Activated CD4-positive, alpha-beta T cell treated with anti-CD3 and anti-CD28 coated beads, Interleukin-2, amount 50 U/mL, for 1 hour (primary cell): ENCODE measurements at regions not wholly inside any gene's neighbourhood (a gene's known extent, or its start where the extent isn't known, plus 50 kb on each side); places are given as distances from the start of the nearest gene placed in this dataset.

Experiments used
- DNase-seq: peaks from one replicate; pipeline ENCODE4 v3.0.0-alpha.2; 2020

GRCh38 chr3:152785051-152785450 lies 49.9 kb upstream of the P2RY1 start:
- no peak for DNase-seq
